BE2C (cell line): ENCODE measurements at regions not wholly inside any gene's neighbourhood (a gene's known extent, or its start where the extent isn't known, plus 50 kb on each side); places are given as distances from the start of the nearest gene placed in this dataset.

Experiments used
- DNase-seq: peaks from one replicate; pipeline ENCODE4 v3.0.0-alpha.2; 2020
- H3K27me3 ChIP-seq: fragments of 250-450 bp; sonication (Bioruptor Pico); 2 replicates; pipeline ENCODE4 v1.5.1; 2020; ENCODE audit warnings: mild to moderate bottlenecking
- H3K36me3 ChIP-seq: fragments of 250-450 bp; sonication (Bioruptor Pico); 2 replicates; pipeline ENCODE4 v1.5.1; 2020; ENCODE audit warnings: mild to moderate bottlenecking
- H3K4me1 ChIP-seq: fragments of 250-450 bp; sonication (Bioruptor Pico); 2 replicates; pipeline ENCODE4 v1.5.1; 2020
- H3K4me3 ChIP-seq: 2 replicates; pipeline ENCODE4 v1.5.1; 2011; ENCODE audit warnings: low read depth, low read length
- H3K9me3 ChIP-seq: fragments of 250-450 bp; sonication (Bioruptor Pico); 2 replicates; pipeline ENCODE4 v1.5.1; 2020
- TF ChIP-seq, protein P1 (sequence below): IDR thresholded peaks from 2 replicates; pipeline ENCODE4 v1.5.1; 2012; ENCODE audit warnings: mild to moderate bottlenecking, low read depth, low read length

DNA sequence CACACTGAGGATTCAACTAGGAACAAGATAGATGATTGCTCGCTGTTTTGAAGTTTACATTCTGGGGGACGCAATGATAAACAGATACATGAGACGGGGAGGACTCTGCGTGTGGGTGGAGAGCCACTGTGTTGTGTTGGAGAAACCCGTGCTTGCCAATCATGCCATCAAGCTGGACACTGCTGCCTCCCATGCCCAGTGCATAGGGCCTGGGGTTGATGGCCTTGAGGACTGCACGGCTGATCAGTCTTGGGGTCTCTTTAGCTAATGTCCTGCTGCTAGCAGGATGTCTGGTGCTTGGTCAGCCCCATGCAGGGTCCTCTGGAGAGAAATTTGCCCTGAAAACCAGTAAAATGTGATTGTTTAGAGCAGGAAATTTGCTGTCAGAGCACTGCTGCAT is 221.2 kb upstream of the B3GAT1 start:
- no peak for DNase-seq
- Histone ChIP-seq H3K4me3 (no peak overlapping the region), H3K27me3 (peaks cover 8% of the 10 kb centered on the region), H3K9me3 (no peaks in the 10 kb centered on the region), H3K4me1 (no peaks in the 10 kb centered on the region), H3K36me3 (no peaks in the 10 kb centered on the region)
- TF ChIP-seq, protein P1, sequence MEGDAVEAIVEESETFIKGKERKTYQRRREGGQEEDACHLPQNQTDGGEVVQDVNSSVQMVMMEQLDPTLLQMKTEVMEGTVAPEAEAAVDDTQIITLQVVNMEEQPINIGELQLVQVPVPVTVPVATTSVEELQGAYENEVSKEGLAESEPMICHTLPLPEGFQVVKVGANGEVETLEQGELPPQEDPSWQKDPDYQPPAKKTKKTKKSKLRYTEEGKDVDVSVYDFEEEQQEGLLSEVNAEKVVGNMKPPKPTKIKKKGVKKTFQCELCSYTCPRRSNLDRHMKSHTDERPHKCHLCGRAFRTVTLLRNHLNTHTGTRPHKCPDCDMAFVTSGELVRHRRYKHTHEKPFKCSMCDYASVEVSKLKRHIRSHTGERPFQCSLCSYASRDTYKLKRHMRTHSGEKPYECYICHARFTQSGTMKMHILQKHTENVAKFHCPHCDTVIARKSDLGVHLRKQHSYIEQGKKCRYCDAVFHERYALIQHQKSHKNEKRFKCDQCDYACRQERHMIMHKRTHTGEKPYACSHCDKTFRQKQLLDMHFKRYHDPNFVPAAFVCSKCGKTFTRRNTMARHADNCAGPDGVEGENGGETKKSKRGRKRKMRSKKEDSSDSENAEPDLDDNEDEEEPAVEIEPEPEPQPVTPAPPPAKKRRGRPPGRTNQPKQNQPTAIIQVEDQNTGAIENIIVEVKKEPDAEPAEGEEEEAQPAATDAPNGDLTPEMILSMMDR, result no peak

DNA sequence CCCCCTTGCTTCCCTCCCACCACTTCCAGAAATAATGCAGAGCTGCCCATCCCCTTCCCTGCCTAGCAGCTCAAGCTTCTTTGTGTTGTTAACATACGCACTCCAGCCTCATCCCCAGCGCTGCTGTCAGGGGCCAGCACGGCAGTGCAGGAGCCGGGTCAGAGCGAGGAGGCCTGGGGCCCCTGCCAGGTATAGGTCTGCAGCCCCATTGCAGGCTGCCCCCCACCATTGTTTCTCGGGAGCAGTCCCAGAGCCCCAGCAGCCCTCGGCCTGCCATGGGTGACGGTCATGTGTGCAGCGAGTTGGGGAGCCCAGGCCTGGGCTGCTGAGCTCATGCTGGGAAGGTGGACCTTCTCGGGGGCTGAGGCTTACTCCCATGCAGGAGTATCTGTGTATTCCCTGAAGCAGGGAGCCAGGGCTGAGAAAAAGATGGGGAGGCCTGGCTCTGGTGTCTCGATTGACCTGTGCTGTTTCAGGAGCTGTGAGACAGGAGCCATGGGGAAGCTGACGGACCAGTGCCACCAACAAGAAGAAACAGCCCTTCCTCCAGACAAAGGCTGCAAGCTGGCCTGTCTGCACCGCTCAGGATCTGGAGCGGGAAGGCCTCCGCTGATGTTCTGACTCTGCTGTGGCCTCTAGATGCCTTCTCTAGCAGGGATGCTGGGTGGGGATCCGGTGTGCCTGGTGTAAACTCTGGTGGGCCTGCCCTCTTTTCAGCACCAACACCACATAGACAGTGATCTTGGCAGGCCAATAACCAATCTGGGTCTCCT is 220.5 kb upstream of the B3GAT1 start:
- Histone ChIP-seq H3K27me3 (peaks cover 16% of the 10 kb centered on the region), H3K4me3 (no peak overlapping the region), H3K36me3 (no peaks in the 10 kb centered on the region), H3K4me1 (no peaks in the 10 kb centered on the region), H3K9me3 (no peaks in the 10 kb centered on the region)
- DNase-seq, result no peak
- TF ChIP-seq, protein P1, result no peak

DNA sequence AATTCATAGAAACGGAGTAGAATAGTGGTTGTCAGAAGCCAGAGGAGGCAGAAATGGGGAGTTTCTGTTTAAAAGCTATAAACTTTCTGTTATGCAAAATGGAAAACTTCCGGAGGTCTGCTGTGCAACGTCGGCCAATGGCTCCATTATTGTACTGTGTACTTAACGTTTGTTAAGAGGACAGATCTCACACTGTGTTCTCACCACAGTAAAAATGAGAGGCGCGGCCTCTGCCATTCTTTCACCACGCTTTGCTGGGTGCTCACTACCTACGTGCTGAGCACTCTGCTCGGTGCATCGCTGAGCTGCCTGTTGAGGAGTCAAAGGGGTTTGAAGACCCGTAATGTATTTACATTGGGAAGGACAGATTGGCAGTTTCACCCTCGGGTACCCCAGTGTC is 218.8 kb upstream of the B3GAT1 start:
- no peaks in the 10 kb centered on the region for H3K4me1 ChIP-seq
- TF ChIP-seq, protein P1, result no peak

GRCh38 chr11:134628426-134628825 is 216.4 kb upstream of the B3GAT1 start:
- TF ChIP-seq, protein P1, result no peak
- H3K4me3 ChIP-seq, result no peak overlapping the region
- no peaks in the 10 kb centered on the region for H3K9me3 ChIP-seq
- H3K27me3 ChIP-seq, result peaks cover 22% of the 10 kb centered on the region
- H3K4me1 ChIP-seq, result no peaks in the 10 kb centered on the region
- no peak for DNase-seq
- H3K36me3 ChIP-seq, result no peaks in the 10 kb centered on the region

More for the DNA sequence above, 218.8 kb upstream of the B3GAT1 start:
- H3K27me3 ChIP-seq, result peaks cover 16% of the 10 kb centered on the region
- H3K4me3 ChIP-seq, result no peak overlapping the region
- H3K9me3 ChIP-seq, result no peaks in the 10 kb centered on the region
- no peaks in the 10 kb centered on the region for H3K36me3 ChIP-seq
- DNase-seq, result no peak

- H3K27me3 ChIP-seq, result peaks cover 22% of the 10 kb centered on the region
- no peak overlapping the region for H3K4me3 ChIP-seq
- TF ChIP-seq, protein P1, result no peak
These were observed 214.0 kb upstream of the B3GAT1 start for GRCh38 chr11:134626032-134626431.

DNA sequence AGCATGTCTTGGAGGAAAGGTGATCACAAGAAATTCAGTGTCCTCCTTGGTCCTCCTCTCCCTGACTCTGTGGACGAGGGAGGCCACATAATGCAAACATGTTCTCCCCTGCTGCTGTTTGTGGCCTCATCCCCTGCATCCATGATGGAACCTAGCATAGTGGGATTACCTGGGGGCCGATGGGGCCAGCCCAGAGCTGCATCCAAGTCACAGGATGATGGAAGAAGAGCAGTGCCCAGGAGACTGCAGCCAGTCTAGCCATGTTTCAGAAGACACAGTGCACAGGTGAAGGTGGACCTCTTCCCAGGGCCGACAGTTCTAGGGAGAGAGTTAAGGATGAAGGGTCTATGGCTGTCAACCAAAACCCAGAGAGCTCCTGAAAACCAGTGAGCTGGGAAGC is 213.6 kb upstream of the B3GAT1 start:
- TF ChIP-seq, protein P1, result no peak
- peaks cover 26% of the 10 kb centered on the region for H3K27me3 ChIP-seq

More at GRCh38 chr11:134626032-134626431, 214.0 kb upstream of the B3GAT1 start:
- Histone ChIP-seq H3K9me3 (no peaks in the 10 kb centered on the region), H3K36me3 (no peaks in the 10 kb centered on the region), H3K4me1 (no peaks in the 10 kb centered on the region)
- no peak for DNase-seq

More for the DNA sequence above, 213.6 kb upstream of the B3GAT1 start:
- H3K4me1 ChIP-seq, result no peaks in the 10 kb centered on the region
- H3K4me3 ChIP-seq, result no peak overlapping the region
- DNase-seq, result no peak
- no peaks in the 10 kb centered on the region for H3K36me3 ChIP-seq
- H3K9me3 ChIP-seq, result no peaks in the 10 kb centered on the region
